AG04449 (cell line): ENCODE measurements at regions not wholly inside any gene's neighbourhood (a gene's known extent, or its start where the extent isn't known, plus 50 kb on each side); places are given as distances from the start of the nearest gene placed in this dataset.
A peak's percentile ranks its signal among the peaks of the same experiment; 100 is the strongest.

Experiments
- CTCF ChIA-PET: fragments of 350-600 bp; formaldehyde crosslinking; extraction: SDS; loops from one replicate; lab custom pipeline; 2021; ENCODE audit warnings: antibody characterized with exemption; lab: Yijun Ruan, JAX
- POLR2A ChIA-PET: fragments of 400-600, 350-600 bp; formaldehyde crosslinking; extraction: SDS; loops from one replicate; lab custom pipeline; 2020; ENCODE audit warnings: antibody characterized with exemption, inconsistent platforms; lab: Yijun Ruan, JAX
- DNase-seq: peaks from one replicate; pipeline ENCODE4 v3.0.0-alpha.2; 2010; ENCODE audit warnings: low read depth, low spot score
- H3K4me3 ChIP-seq: 2 replicates; pipeline ENCODE4 v1.5.1; 2011; ENCODE audit warnings: low read depth, mild to moderate bottlenecking, control low read depth, low read length
- CTCF ChIP-seq: IDR thresholded peaks from one replicate; pipeline ENCODE4 v1.5.1; 2011; ENCODE audit warnings: mild to moderate bottlenecking, moderate library complexity, low read length, control low read depth, inconsistent platforms; ENCODE audit not compliant: insufficient read depth; ENCODE audit errors: missing control alignments

- ChIA-PET POLR2A (no interaction called here), CTCF (interaction anchor here (0.9 to 1.8 kb wide), 2 partner anchors 556 to 557 kb away, joined by 3 to 6 read pairs; no protein-coding TSS in a partner anchor)
- TF ChIP-seq CTCF: no peak
- H3K4me3 ChIP-seq: no peak overlapping the region
- no peak for DNase-seq
Measured at GRCh38 chr6:145142958-145143357, 592.4 kb downstream of the EPM2A start.

DNA sequence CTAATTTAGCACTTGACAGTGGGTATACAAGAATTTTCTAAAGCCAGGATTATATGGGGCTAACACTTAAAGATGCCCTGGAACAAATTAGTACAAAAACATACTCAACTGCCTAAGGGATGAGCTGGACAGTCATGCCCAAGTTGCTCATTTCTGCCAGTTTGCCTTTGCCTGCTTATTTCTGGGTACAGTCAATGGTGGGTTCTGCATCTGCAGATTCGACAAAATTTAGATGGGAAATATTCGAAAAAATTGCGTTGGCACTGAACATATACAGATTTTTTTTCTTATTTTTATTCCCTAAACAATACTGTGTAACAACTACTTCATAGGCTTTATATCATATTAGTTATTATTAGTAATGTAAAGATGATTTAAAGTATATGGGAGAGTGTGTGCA, 591.9 kb downstream of the EPM2A start:
- no peak for DNase-seq
- POLR2A ChIA-PET: no interaction called here
- TF ChIP-seq CTCF: no peak
- CTCF ChIA-PET: interaction anchor here (0.9 kb wide), 1 partner anchor 557 kb away, joined by 3 read pairs; no protein-coding TSS in a partner anchor
- no peak overlapping the region for H3K4me3 ChIP-seq

GRCh38 chr6:145147559-145147958, 587.8 kb downstream of the EPM2A start:
- TF ChIP-seq CTCF: no peak
- POLR2A ChIA-PET: no interaction called here
- peak; percentile 61 for DNase-seq
- no peak overlapping the region for H3K4me3 ChIP-seq
- CTCF ChIA-PET: no interaction called here

DNA sequence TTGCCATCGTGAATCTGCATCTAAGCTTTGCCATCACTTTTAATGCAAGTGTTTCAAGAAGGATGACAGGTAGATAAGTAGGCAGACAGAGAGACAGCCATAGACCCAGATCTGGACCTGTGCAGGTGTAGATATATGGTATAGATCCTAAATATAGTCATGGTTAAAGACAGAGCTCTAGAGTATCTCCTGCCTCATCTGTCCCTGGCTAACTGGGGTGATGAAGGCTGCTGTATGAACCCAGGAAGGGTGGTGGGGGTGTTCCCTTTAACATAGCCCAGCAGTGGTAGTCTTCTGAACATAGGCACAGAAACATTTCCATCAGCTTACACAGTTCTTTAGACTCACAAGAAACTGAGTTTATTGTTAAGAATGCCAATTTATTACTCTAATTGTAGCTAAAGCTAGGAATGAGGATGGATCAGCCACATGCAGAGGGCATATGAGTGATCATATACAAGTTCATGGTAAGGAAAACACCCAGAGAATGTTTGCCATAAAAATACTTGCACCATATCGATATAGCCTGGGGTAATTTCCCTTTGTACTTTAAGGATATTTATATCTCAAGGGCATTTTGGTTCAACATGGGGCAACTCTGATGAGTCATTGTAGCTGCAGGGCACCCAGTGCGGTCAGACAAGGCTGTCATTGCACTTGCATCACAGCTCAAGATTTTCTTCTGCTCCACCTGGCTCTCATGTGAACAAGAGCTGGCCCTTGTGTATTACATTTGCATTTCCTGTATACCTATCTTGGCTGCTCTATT, 587.2 kb downstream of the EPM2A start:
- CTCF ChIA-PET: interaction anchor here (1.1 kb wide), 1 partner anchor 216 kb away, joined by 3 read pairs; no protein-coding TSS in a partner anchor
- DNase-seq: no peak
- H3K4me3 ChIP-seq: no peak overlapping the region
- POLR2A ChIA-PET: interaction anchor here (0.6 kb wide), 1 partner anchor 1067 kb away, joined by 3 read pairs; no protein-coding TSS in a partner anchor
- TF ChIP-seq CTCF: no peak

- TF ChIP-seq CTCF: no peak
- CTCF ChIA-PET: interaction anchor here (1.1 kb wide), 1 partner anchor 217 kb away, joined by 3 read pairs; no protein-coding TSS in a partner anchor
- POLR2A ChIA-PET: no interaction called here
- no peak for DNase-seq
- H3K4me3 ChIP-seq: no peak overlapping the region
Measured at GRCh38 chr6:145148776-145149175, 586.5 kb downstream of the EPM2A start.

DNA sequence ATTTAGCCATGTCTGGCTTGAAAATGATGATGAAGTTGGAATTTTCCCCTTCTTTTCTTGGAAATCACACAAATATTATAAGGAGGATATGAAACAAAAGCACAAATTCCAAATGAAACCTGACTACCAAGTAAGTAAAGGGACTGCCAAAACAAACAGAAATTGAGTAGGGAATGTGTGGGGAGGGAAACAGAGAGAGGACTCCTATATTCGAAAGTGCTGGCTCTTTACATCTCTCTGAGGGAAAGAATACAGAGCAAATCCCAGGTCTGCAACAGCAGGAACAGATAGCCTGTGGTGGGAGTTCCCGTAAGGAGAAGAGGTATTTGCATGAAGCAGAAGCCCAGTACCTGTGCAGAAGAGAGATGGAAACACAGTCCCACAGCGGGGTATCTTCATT, 583.7 kb downstream of the EPM2A start:
- CTCF ChIA-PET: no interaction called here
- no peak for TF ChIP-seq CTCF
- H3K4me3 ChIP-seq: no peak overlapping the region
- POLR2A ChIA-PET: no interaction called here
- DNase-seq: no peak
